ENCODE measurements at regions not wholly inside any gene's neighbourhood (a gene's known extent, or its start where the extent isn't known, plus 50 kb on each side); places are given as distances from the start of the nearest gene placed in this dataset.

DNA sequence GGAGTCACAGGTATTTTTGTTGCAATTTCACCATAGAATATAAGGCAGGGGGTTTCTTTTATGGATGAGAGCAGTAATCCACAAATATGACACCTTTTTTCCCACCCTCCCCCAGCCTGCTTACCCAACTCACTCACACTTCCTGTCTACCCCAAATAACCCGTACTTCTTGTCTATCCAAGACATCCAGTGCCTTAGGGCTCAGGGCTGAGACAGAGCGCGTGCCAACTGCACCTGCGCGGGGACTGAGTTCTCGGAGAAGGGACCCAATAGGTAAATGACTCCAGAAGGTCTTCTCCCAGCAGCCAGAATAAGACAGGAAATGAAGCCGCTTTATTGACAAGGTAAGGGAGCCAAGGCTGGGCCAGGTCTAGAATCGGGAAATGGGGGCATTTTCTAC is 369.1 kb downstream of the SIPA1L2 start:
- no peak for TF ChIP-seq SP2 (IDR thresholded peaks at IDR 0.05; ENCODE audit: extremely low read depth, low read depth, low read length, poor library complexity, severe bottlenecking)
- no peak for TF ChIP-seq ZNF12 (CRISPR knock-in tag; IDR thresholded peaks at IDR 0.05)
- no peak for TF ChIP-seq CBX5 (IDR thresholded peaks at IDR 0.05; ENCODE audit: borderline replicate concordance, low read depth)
- TF ChIP-seq NR1H2 (CRISPR knock-in tag; IDR thresholded peaks at IDR 0.05): no peak

All from K562 (cell line).